OCI-LY7 (cell line): ENCODE measurements at regions not wholly inside any gene's neighbourhood (a gene's known extent, or its start where the extent isn't known, plus 50 kb on each side); places are given as distances from the start of the nearest gene placed in this dataset.

ENCODE experiments used
- BruUV-seq: library from RNA; stranded (reverse); fragments of 400-500 nt; replicated peaks from 2 replicates; lab custom pipeline; 2021; lab: Mats Ljungman, UMichigan
- CTCF ChIA-PET: fragments of 300-600 bp; sonication (Branson Sonifier 250); formaldehyde crosslinking; loops from one replicate; lab custom pipeline; 2022; ENCODE audit warnings: antibody characterized with exemption; ENCODE audit not compliant: unreplicated experiment; lab: Charles Lee
- POLR2A ChIA-PET: fragments of 300-600 bp; sonication (Branson Sonifier 250); formaldehyde crosslinking; loops from one replicate; lab custom pipeline; 2022; ENCODE audit warnings: antibody characterized with exemption; lab: Charles Lee
- DNase-seq: peaks from one replicate; pipeline ENCODE4 v3.0.0-alpha.2; 2015; ENCODE audit warnings: low spot score
- H2AFZ ChIP-seq: fragments of 200-600 bp; sonication (generic), shearing (Covaris generic); 2 replicates; pipeline ENCODE4 v1.6.1; 2014; ENCODE audit warnings: mild to moderate bottlenecking, antibody characterized with exemption, low read length, moderate library complexity
- H3K27ac ChIP-seq: fragments of 200-600 bp; sonication (generic); 2 replicates; pipeline ENCODE4 v1.5.1; 2014; ENCODE audit warnings: mixed run types, low read depth, mild to moderate bottlenecking, moderate library complexity, low read length, inconsistent platforms; ENCODE audit not compliant: poor library complexity, severe bottlenecking
- H3K36me3 ChIP-seq: fragments of 200-600 bp; sonication (generic); 2 replicates; pipeline ENCODE4 v1.6.1; 2014; ENCODE audit warnings: mild to moderate bottlenecking, antibody characterized with exemption, low read length, moderate library complexity, mixed read lengths; ENCODE audit not compliant: insufficient read depth
- H3K4me1 ChIP-seq: fragments of 200-600 bp; sonication (generic); 2 replicates; pipeline ENCODE4 v1.5.1; 2014; ENCODE audit warnings: mild to moderate bottlenecking, low read length; ENCODE audit not compliant: insufficient read depth, poor library complexity, severe bottlenecking
- H3K4me2 ChIP-seq: fragments of 200-600 bp; sonication (generic); 2 replicates; pipeline ENCODE4 v1.6.1; 2014; ENCODE audit warnings: mild to moderate bottlenecking, low read length
- H3K4me3 ChIP-seq: fragments of 200-600 bp; sonication (generic); 2 replicates; pipeline ENCODE4 v1.5.1; 2014; ENCODE audit warnings: mild to moderate bottlenecking, low read depth, low read length; ENCODE audit not compliant: poor library complexity, severe bottlenecking
- H3K79me2 ChIP-seq: fragments of 200-600 bp; sonication (generic); 2 replicates; pipeline ENCODE4 v1.6.1; 2016; ENCODE audit warnings: low read depth, mild to moderate bottlenecking, low read length, moderate library complexity, mixed read lengths; ENCODE audit not compliant: insufficient read depth
- H3K9me2 ChIP-seq: fragments of 200-600 bp; sonication (generic); 2 replicates; pipeline ENCODE4 v1.6.1; 2016; ENCODE audit warnings: mild to moderate bottlenecking, low read length, mixed read lengths; ENCODE audit not compliant: insufficient read depth
- H3K9me3 ChIP-seq: fragments of 200-600 bp; sonication (generic); 2 replicates; pipeline ENCODE4 v1.6.1; 2014; ENCODE audit warnings: mild to moderate bottlenecking, mixed run types, low read length, mixed read lengths
- H4K20me1 ChIP-seq: fragments of 200-600 bp; sonication (generic); 2 replicates; pipeline ENCODE4 v1.6.1; 2014; ENCODE audit warnings: mild to moderate bottlenecking, antibody characterized with exemption, low read length, moderate library complexity, mixed read lengths; ENCODE audit not compliant: insufficient read depth
- EZH2phosphoT487 ChIP-seq: fragments of 200-600 bp; sonication (generic); IDR thresholded peaks from 2 replicates; pipeline ENCODE4 v1.6.1; 2018; ENCODE audit warnings: low read depth, borderline replicate concordance, mild to moderate bottlenecking, mixed run types, antibody characterized with exemption, low read length, moderate library complexity, mixed read lengths
- intact Hi-C: fragments of 100-400 bp; cut with micrococcal nuclease; formaldehyde crosslinking; loops from one replicate; pipeline ENCODE4 v1.10.0; 2022; ENCODE audit not compliant: unreplicated experiment
- TF ChIP-seq, protein P1 (sequence below): fragments of 200-600 bp; sonication (generic); conservative IDR thresholded peaks from 2 replicates; pipeline ENCODE4 v1.5.1; 2014; ENCODE audit warnings: mild to moderate bottlenecking, antibody characterized with exemption, low read length, moderate library complexity, mixed read lengths

- CTCF ChIA-PET = no interaction called here
- H3K4me2 ChIP-seq = no peak overlapping the region
- H3K36me3 ChIP-seq = no peaks in the 10 kb centered on the region
- no peaks in the 10 kb centered on the region for H3K4me1 ChIP-seq
- DNase-seq = peak; percentile 1
- H4K20me1 ChIP-seq = no peaks in the 10 kb centered on the region
- no peak overlapping the region for H3K27ac ChIP-seq
- POLR2A ChIA-PET = no interaction called here
- H2AFZ ChIP-seq = no peak overlapping the region
- no peaks in the 10 kb centered on the region for H3K9me3 ChIP-seq
- H3K4me3 ChIP-seq = no peak overlapping the region
- BruUV-seq = no TSS peak
- no peaks in the 10 kb centered on the region for H3K79me2 ChIP-seq
- intact Hi-C loops = no loop called here
- TF ChIP-seq, protein P1, sequence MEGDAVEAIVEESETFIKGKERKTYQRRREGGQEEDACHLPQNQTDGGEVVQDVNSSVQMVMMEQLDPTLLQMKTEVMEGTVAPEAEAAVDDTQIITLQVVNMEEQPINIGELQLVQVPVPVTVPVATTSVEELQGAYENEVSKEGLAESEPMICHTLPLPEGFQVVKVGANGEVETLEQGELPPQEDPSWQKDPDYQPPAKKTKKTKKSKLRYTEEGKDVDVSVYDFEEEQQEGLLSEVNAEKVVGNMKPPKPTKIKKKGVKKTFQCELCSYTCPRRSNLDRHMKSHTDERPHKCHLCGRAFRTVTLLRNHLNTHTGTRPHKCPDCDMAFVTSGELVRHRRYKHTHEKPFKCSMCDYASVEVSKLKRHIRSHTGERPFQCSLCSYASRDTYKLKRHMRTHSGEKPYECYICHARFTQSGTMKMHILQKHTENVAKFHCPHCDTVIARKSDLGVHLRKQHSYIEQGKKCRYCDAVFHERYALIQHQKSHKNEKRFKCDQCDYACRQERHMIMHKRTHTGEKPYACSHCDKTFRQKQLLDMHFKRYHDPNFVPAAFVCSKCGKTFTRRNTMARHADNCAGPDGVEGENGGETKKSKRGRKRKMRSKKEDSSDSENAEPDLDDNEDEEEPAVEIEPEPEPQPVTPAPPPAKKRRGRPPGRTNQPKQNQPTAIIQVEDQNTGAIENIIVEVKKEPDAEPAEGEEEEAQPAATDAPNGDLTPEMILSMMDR = peak; percentile 66
- no peak for TF ChIP-seq EZH2phosphoT487
- H3K9me2 ChIP-seq = no peaks in the 10 kb centered on the region
Measured at GRCh38 chr2:149715005-149715592, 127.5 kb upstream of the MMADHC start.

DNA sequence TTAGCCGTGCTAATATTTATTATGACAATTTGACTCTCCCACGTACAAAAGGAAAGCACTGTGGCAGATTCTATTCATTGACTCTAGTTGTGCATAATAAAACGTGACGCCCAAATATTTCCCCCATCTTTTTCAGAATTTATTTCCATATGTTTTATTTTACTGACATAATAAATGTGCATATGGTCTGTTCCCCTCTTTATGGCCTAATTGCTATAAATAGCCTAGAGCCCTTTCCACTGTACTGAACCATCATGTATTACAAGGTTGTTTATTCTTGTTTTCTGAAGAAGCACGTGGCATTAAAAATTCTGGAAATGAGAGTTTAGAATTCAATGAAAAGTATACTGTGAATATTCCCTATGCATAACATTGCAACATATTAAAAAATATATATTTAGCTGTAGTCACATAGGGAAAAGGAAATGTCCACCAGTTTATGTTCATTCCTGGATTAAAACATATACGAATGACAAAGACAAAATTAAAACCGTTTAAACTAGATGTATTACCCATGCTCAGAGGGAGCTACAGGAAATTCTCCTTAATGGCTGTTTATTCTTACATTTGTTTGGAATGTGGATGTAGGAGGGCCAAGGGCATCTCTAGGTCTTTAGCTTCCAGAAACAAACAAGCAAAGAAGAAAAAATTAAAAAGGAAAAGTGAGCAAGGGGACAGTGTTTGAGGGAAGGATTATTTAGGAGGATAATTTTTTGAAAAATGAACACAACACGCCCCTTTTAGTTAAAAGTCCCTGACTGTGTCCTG lies 122.1 kb upstream of the MMADHC start:
- ChIA-PET CTCF (no interaction called here), POLR2A (interaction anchor here (0.6 to 0.7 kb wide), 2 partner anchors 8 to 13 kb away, joined by 3 read pairs; no protein-coding TSS in a partner anchor)
- no peaks in the 10 kb centered on the region for H3K4me1 ChIP-seq
- H3K36me3 ChIP-seq = no peaks in the 10 kb centered on the region
- H3K9me2 ChIP-seq = no peaks in the 10 kb centered on the region
- intact Hi-C loops = no loop called here
- no peaks in the 10 kb centered on the region for H3K9me3 ChIP-seq
- H3K27ac ChIP-seq = no peak overlapping the region
- no TSS peak for BruUV-seq
- no peak overlapping the region for H3K4me3 ChIP-seq
- no peaks in the 10 kb centered on the region for H4K20me1 ChIP-seq
- no peak for DNase-seq
- TF ChIP-seq EZH2phosphoT487 = no peak
- TF ChIP-seq, protein P1 = no peak
- no peak overlapping the region for H2AFZ ChIP-seq
- H3K79me2 ChIP-seq = no peaks in the 10 kb centered on the region
- H3K4me2 ChIP-seq = no peak overlapping the region

- Histone ChIP-seq H3K4me2 (no peak overlapping the region), H3K36me3 (no peaks in the 10 kb centered on the region), H2AFZ (no peak overlapping the region), H3K9me2 (no peaks in the 10 kb centered on the region), H3K79me2 (no peaks in the 10 kb centered on the region), H3K4me1 (no peaks in the 10 kb centered on the region), H3K9me3 (no peaks in the 10 kb centered on the region), H3K27ac (no peak overlapping the region), H3K4me3 (no peak overlapping the region), H4K20me1 (no peaks in the 10 kb centered on the region)
- BruUV-seq = no TSS peak
- no peak for TF ChIP-seq EZH2phosphoT487
- TF ChIP-seq, protein P1 = no peak
- intact Hi-C loops = no loop called here
- POLR2A ChIA-PET = no interaction called here
- DNase-seq = no peak
- CTCF ChIA-PET = no interaction called here
Measured at GRCh38 chr2:149703281-149703680, 115.7 kb upstream of the MMADHC start.
